Coronary artery (tissue), 2 donors: ENCODE measurements at regions not wholly inside any gene's neighbourhood (a gene's known extent, or its start where the extent isn't known, plus 50 kb on each side); places are given as distances from the start of the nearest gene placed in this dataset.
"Not testable (repeated sequence)": the region's sequence is repeated elsewhere in the genome, so short reads cannot be mapped to it uniquely, and the experiment has no call there.

Experiments used
- DNase-seq: peaks from one replicate; pipeline ENCODE4 v3.0.0-alpha.2; 2017; ENCODE audit warnings: low spot score
- H3K27ac ChIP-seq, 2 donors: fragments of 200-600 bp; sonication (generic); one replicate each; pipeline ENCODE4 v1.5.1; 2016 to 2019
- H3K4me3 ChIP-seq: fragments of 200-600 bp; sonication (generic); 2 replicates; pipeline ENCODE4 v1.5.1; 2016; ENCODE audit warnings: mild to moderate bottlenecking, moderate library complexity
- CTCF ChIP-seq: fragments of 200-600 bp; sonication (generic); IDR thresholded peaks from one replicate; pipeline ENCODE4 v1.5.1; 2019; ENCODE audit warnings: antibody characterized with exemption

- TF ChIP-seq CTCF: no peak
- Histone ChIP-seq H3K27ac (no peak overlapping the region), H3K4me3 (no peak overlapping the region)
- DNase-seq: no peak
Observed at GRCh38 chr3:165507060-165507459, 310.9 kb upstream of the SLITRK3 start.

- H3K27ac ChIP-seq: no peak overlapping the region
- no peak for TF ChIP-seq CTCF
- no peak for DNase-seq
- no peak overlapping the region for H3K4me3 ChIP-seq
Observed at GRCh38 chr3:165505657-165506056, 309.5 kb upstream of the SLITRK3 start.

GRCh38 chr3:165504554-165504953 is 308.4 kb upstream of the SLITRK3 start:
- no peak overlapping the region for H3K27ac ChIP-seq

GRCh38 chr3:165503825-165504224 is 307.6 kb upstream of the SLITRK3 start:
- TF ChIP-seq CTCF: no peak
- DNase-seq: no peak
- Histone ChIP-seq H3K4me3 (no peak overlapping the region), H3K27ac (no peak overlapping the region)

More at GRCh38 chr3:165504554-165504953, 308.4 kb upstream of the SLITRK3 start:
- no peak for TF ChIP-seq CTCF
- H3K4me3 ChIP-seq: no peak overlapping the region
- DNase-seq: no peak

GRCh38 chr3:165503346-165503745 is 307.2 kb upstream of the SLITRK3 start:
- no peak for DNase-seq
- Histone ChIP-seq H3K27ac (no peak overlapping the region), H3K4me3 (no peak overlapping the region)
- no peak for TF ChIP-seq CTCF

- no peak for TF ChIP-seq CTCF
- Histone ChIP-seq H3K4me3 (no peak overlapping the region), H3K27ac (no peak overlapping the region)
- no peak for DNase-seq
Observed at GRCh38 chr3:165502707-165503106, 306.5 kb upstream of the SLITRK3 start.

- H3K27ac ChIP-seq, H3K4me3 ChIP-seq, DNase-seq: not testable (repeated sequence)
Observed at GRCh38 chr3:165498742-165499141, 302.6 kb upstream of the SLITRK3 start.

- no peak for DNase-seq
- Histone ChIP-seq H3K27ac (no peak overlapping the region), H3K4me3 (no peak overlapping the region)
- no peak for TF ChIP-seq CTCF
Observed at GRCh38 chr3:165491487-165491886, 295.3 kb upstream of the SLITRK3 start.
